ENCODE measurements at regions not wholly inside any gene's neighbourhood (a gene's known extent, or its start where the extent isn't known, plus 50 kb on each side); places are given as distances from the start of the nearest gene placed in this dataset.

DNA sequence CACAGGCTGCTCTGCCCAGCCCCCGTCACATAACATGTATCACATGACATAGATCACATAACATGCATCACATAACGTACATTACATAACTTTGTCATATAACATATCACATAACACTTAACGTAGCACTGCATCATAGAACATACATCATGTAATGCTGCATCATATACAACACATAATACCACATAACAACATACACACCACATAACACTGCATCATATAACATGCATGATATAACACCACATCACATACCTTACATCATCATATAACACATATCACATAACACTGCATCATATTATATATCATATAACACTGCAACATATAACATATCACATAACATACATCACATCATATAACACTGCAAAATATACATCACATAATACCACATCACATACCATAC lies 83.8 kb downstream of the AXIN2 start:
- Histone ChIP-seq H3K4me1 (ENCODE audit: control insufficient read depth, insufficient read depth, low read length) (no peaks in the 10 kb centered on the region), H3K9me3 (ENCODE audit: control insufficient read depth, insufficient read depth, low read depth, low read length) (0 out of 2 replicates have a peak, but pooled peaks cover 12% of the 10 kb centered on the region), H3K27ac (ENCODE audit: low read depth, low read length) (no peak overlapping the region), H3K9ac (ENCODE audit: low read length) (no peak overlapping the region), H3K36me3 (ENCODE audit: control insufficient read depth, insufficient read depth, low read length) (no peaks in the 10 kb centered on the region), H3K27me3 (ENCODE audit: control insufficient read depth, insufficient read depth, low read length) (no peaks in the 10 kb centered on the region), H3K4me3 (ENCODE audit: low read depth, low read length) (no peak overlapping the region)

DNA sequence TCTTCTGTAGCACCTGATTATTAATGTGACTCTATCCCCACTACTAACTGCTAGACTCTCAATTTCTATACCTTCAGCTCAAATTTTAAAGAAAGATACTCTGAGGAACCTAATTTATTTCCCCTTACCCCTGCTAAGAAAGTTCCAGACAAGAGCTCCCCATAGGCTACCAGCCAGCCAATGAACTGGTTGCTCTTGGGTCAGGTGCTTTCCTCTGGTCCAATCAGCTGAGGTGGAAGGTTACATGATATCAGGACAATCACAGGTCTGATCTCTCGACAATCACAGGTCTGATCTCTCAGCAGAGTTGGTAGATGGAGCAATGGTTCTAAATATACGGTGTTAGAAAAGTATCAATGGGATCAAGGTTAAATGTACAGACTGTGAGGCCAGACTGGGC lies 86.8 kb downstream of the AXIN2 start:
- H3K27ac ChIP-seq (ENCODE audit: low read depth, low read length), result no peak overlapping the region
- no peaks in the 10 kb centered on the region for H3K9me3 ChIP-seq (ENCODE audit: control insufficient read depth, insufficient read depth, low read depth, low read length)
- H3K36me3 ChIP-seq (ENCODE audit: control insufficient read depth, insufficient read depth, low read length), result no peaks in the 10 kb centered on the region
- H3K9ac ChIP-seq (ENCODE audit: low read length), result no peak overlapping the region
- H3K4me3 ChIP-seq (ENCODE audit: low read depth, low read length), result no peak overlapping the region
- H3K27me3 ChIP-seq (ENCODE audit: control insufficient read depth, insufficient read depth, low read length), result no peaks in the 10 kb centered on the region
- H3K4me1 ChIP-seq (ENCODE audit: control insufficient read depth, insufficient read depth, low read length), result no peaks in the 10 kb centered on the region

DNA sequence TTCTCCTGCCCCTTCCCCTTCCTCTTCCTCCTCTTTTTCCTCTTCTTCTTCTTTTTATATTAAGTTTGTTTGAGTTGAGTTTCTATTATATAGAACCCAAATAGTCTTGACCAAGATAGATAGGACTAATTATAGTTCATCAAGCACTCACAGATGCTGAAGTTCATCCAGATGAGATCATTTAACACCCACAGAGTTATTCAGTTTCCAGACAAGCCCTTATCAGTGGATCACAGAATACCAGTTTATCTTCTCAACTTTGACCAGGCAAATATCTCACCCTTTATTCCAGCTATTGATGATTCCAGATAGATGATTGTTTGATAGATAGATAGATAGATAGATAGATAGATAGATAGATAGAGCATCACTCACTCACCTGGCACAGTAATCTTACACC lies 87.5 kb downstream of the AXIN2 start:
- Histone ChIP-seq H3K27me3 (ENCODE audit: control insufficient read depth, insufficient read depth, low read length) (no peaks in the 10 kb centered on the region), H3K4me3 (ENCODE audit: low read depth, low read length) (no peak overlapping the region), H3K9ac (ENCODE audit: low read length) (no peak overlapping the region), H3K9me3 (ENCODE audit: control insufficient read depth, insufficient read depth, low read depth, low read length) (no peaks in the 10 kb centered on the region), H3K36me3 (ENCODE audit: control insufficient read depth, insufficient read depth, low read length) (no peaks in the 10 kb centered on the region), H3K4me1 (ENCODE audit: control insufficient read depth, insufficient read depth, low read length) (no peaks in the 10 kb centered on the region), H3K27ac (ENCODE audit: low read depth, low read length) (no peak overlapping the region)

DNA sequence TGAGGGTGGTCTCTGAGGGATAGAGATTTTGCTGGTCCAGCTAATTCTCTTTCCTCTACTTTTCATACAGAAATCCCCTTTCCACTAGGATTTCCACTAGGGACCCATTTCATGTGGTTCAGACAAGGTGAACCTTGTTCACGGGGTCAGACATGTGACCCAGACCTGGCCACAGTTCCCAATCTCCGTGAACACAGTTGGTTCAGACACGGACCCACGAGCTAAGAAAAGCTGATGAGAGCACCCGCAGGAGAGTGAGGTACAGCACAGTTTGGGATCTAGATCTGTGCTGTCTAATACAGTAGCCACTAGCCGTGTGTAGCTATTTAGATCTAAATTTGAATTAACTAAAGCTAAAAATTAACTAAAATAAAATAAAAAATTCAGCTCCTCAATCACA lies 88.1 kb downstream of the AXIN2 start:
- H3K9ac ChIP-seq (ENCODE audit: low read length), result no peak overlapping the region
- no peaks in the 10 kb centered on the region for H3K27me3 ChIP-seq (ENCODE audit: control insufficient read depth, insufficient read depth, low read length)
- no peaks in the 10 kb centered on the region for H3K36me3 ChIP-seq (ENCODE audit: control insufficient read depth, insufficient read depth, low read length)
- no peaks in the 10 kb centered on the region for H3K9me3 ChIP-seq (ENCODE audit: control insufficient read depth, insufficient read depth, low read depth, low read length)
- no peak overlapping the region for H3K4me3 ChIP-seq (ENCODE audit: low read depth, low read length)
- H3K4me1 ChIP-seq (ENCODE audit: control insufficient read depth, insufficient read depth, low read length), result no peaks in the 10 kb centered on the region
- no peak overlapping the region for H3K27ac ChIP-seq (ENCODE audit: low read depth, low read length)

DNA sequence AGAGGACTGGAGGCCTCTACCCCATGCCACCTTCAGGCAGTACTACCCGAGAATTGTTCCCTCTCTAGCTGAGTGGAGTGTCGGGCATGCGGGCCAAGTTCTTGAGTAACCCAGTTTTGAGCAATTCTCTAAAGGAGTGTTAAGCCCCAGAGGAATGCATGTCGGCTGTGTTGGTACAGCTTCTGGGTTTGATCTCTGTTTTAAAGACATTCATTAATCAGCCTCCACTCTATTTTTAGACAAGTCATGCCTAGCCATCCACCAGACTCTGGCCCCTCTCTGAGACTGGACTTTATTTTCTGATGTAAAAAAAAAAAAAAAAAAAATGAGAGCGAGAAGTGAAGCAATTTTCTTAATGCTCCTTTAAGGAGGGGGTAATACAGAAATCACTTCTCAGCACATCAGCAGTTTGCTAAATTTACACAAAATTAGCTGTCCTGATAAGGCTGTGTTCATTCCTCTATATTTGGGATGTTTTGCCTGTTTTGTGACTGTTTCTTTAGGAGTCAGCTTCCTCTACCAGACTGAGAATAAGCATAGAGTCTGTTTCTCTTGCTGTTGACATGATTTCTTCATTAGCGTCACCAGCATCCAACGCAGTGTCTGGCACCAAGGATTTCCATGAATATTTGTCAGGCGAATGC lies 88.7 kb downstream of the AXIN2 start:
- Histone ChIP-seq H3K9ac (ENCODE audit: low read length) (no peak overlapping the region), H3K27me3 (ENCODE audit: control insufficient read depth, insufficient read depth, low read length) (no peaks in the 10 kb centered on the region), H3K9me3 (ENCODE audit: control insufficient read depth, insufficient read depth, low read depth, low read length) (no peaks in the 10 kb centered on the region), H3K27ac (ENCODE audit: low read depth, low read length) (no peak overlapping the region), H3K36me3 (ENCODE audit: control insufficient read depth, insufficient read depth, low read length) (no peaks in the 10 kb centered on the region), H3K4me1 (ENCODE audit: control insufficient read depth, insufficient read depth, low read length) (no peaks in the 10 kb centered on the region), H3K4me3 (ENCODE audit: low read depth, low read length) (no peak overlapping the region)

DNA sequence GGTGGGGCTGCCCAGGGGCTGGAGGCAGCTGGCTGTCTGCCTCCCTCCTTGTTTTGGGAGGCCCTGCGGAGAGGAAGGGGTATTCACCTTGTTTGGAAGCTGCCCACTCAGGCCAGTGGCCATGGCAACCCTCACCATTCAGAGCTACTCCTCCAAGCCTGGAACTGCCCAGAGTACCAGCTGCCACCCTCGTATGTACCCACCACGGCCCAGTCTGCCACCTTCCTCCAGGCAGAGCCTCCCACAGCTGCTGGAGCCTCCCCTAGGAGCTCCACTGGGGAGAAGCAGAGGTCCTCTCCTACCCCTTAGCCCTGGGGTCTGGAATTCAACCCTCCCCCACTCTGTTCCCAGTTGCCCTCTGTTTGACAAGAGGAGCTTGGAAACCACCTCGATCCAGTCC lies 90.7 kb downstream of the AXIN2 start:
- no peaks in the 10 kb centered on the region for H3K36me3 ChIP-seq (ENCODE audit: control insufficient read depth, insufficient read depth, low read length)
- H3K4me1 ChIP-seq (ENCODE audit: control insufficient read depth, insufficient read depth, low read length), result no peaks in the 10 kb centered on the region
- no peaks in the 10 kb centered on the region for H3K9me3 ChIP-seq (ENCODE audit: control insufficient read depth, insufficient read depth, low read depth, low read length)
- no peak overlapping the region for H3K27ac ChIP-seq (ENCODE audit: low read depth, low read length)
- H3K27me3 ChIP-seq (ENCODE audit: control insufficient read depth, insufficient read depth, low read length), result no peaks in the 10 kb centered on the region
- no peak overlapping the region for H3K4me3 ChIP-seq (ENCODE audit: low read depth, low read length)
- H3K9ac ChIP-seq (ENCODE audit: low read length), result no peak overlapping the region

DNA sequence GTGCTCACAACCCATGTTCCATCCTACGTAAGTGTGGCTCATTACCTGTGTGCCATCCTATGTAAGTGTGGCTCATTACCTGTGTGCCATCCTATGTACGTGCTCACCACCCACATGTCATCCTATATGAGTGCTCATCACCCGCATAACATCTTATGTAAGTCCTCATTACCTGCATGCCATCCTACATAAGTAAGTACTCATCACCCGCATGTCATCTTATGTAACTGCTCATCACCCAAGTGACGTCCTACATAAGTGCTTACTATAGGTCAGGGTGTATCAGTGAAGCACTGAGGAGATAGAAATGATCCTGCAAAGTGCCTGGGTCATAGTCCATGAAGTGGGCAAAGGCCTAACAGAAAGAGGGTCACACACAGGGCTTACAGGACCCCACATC lies 93.1 kb downstream of the AXIN2 start:
- Histone ChIP-seq H3K36me3 (ENCODE audit: control insufficient read depth, insufficient read depth, low read length) (no peaks in the 10 kb centered on the region), H3K9ac (ENCODE audit: low read length) (no peak overlapping the region), H3K4me1 (ENCODE audit: control insufficient read depth, insufficient read depth, low read length) (peaks cover 4% of the 10 kb centered on the region), H3K4me3 (ENCODE audit: low read depth, low read length) (no peak overlapping the region), H3K9me3 (ENCODE audit: control insufficient read depth, insufficient read depth, low read depth, low read length) (no peaks in the 10 kb centered on the region), H3K27me3 (ENCODE audit: control insufficient read depth, insufficient read depth, low read length) (no peaks in the 10 kb centered on the region), H3K27ac (ENCODE audit: low read depth, low read length) (no peak overlapping the region)

DNA sequence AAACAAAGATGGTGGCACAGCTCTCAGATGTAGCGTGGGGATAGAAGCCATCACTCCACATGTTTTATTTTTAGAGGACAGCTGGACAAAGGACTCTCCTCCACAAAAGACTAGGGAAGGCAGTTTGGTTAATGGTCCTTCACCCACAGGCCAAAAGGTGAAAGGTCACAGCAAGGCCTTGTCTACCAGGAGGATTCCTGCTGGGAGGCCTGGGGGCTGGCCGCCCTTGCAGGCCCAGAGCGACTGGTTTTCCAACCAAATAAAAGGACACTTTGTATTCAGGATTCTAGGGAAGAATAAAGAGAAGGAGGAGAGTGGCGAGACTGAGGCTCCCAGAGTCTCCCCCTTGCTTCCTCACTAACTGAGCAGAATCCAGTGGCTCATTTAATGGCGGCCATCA lies 94.3 kb downstream of the AXIN2 start:
- Histone ChIP-seq H3K4me1 (ENCODE audit: control insufficient read depth, insufficient read depth, low read length) (peaks cover 6% of the 10 kb centered on the region), H3K4me3 (ENCODE audit: low read depth, low read length) (no peak overlapping the region), H3K27ac (ENCODE audit: low read depth, low read length) (no peak overlapping the region), H3K9me3 (ENCODE audit: control insufficient read depth, insufficient read depth, low read depth, low read length) (no peaks in the 10 kb centered on the region), H3K27me3 (ENCODE audit: control insufficient read depth, insufficient read depth, low read length) (no peaks in the 10 kb centered on the region), H3K9ac (ENCODE audit: low read length) (no peak overlapping the region), H3K36me3 (ENCODE audit: control insufficient read depth, insufficient read depth, low read length) (no peaks in the 10 kb centered on the region)

DNA sequence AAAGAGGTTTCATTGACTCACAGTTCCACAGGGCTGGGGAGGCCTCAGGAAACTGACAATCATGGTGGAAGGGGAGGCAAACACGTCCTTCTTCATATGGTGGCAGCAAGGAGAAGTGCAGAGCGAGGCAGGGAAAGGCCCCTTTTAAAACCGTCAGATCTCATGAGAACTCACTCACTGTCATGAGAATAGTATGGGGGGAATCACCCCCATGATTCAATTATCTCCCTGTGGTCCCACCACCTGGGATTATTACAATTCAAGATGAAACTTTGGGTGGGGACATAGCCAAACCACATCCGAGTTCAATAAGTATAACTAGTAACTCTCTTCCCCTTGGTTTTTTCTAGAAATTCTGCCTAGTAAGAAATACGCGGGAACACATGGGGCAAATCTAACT lies 94.9 kb downstream of the AXIN2 start:
- no peaks in the 10 kb centered on the region for H3K36me3 ChIP-seq (ENCODE audit: control insufficient read depth, insufficient read depth, low read length)
- peaks cover 6% of the 10 kb centered on the region for H3K4me1 ChIP-seq (ENCODE audit: control insufficient read depth, insufficient read depth, low read length)
- no peak overlapping the region for H3K4me3 ChIP-seq (ENCODE audit: low read depth, low read length)
- no peak overlapping the region for H3K9ac ChIP-seq (ENCODE audit: low read length)
- no peak overlapping the region for H3K27ac ChIP-seq (ENCODE audit: low read depth, low read length)
- no peaks in the 10 kb centered on the region for H3K9me3 ChIP-seq (ENCODE audit: control insufficient read depth, insufficient read depth, low read depth, low read length)
- no peaks in the 10 kb centered on the region for H3K27me3 ChIP-seq (ENCODE audit: control insufficient read depth, insufficient read depth, low read length)

DNA sequence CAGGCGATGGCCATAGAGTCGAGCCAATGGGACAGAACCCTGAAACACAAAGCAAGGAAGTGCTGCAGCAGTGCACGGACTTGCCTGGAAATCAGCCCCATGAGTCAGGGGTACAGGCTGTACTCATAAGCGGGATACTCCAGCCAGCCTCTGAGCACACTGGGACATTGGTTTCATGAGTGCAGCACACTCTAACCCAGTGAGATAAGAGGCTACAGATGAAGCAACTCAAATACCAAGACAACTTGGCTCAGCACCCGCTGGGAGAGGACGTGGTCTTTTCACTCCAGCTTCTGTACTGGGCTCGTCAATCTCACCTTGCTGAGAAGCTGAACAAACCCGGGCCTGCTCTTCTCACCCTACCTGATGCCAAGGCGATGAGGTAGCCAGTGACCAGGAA lies 98.2 kb downstream of the AXIN2 start:
- H3K36me3 ChIP-seq (ENCODE audit: control insufficient read depth, insufficient read depth, low read length), result no peaks in the 10 kb centered on the region
- H3K27ac ChIP-seq (ENCODE audit: low read depth, low read length), result no peak overlapping the region
- peaks cover 24% of the 10 kb centered on the region for H3K4me1 ChIP-seq (ENCODE audit: control insufficient read depth, insufficient read depth, low read length)
- H3K9ac ChIP-seq (ENCODE audit: low read length), result no peak overlapping the region
- H3K4me3 ChIP-seq (ENCODE audit: low read depth, low read length), result no peak overlapping the region
- H3K27me3 ChIP-seq (ENCODE audit: control insufficient read depth, insufficient read depth, low read length), result no peaks in the 10 kb centered on the region
- H3K9me3 ChIP-seq (ENCODE audit: control insufficient read depth, insufficient read depth, low read depth, low read length), result no peaks in the 10 kb centered on the region

DNA sequence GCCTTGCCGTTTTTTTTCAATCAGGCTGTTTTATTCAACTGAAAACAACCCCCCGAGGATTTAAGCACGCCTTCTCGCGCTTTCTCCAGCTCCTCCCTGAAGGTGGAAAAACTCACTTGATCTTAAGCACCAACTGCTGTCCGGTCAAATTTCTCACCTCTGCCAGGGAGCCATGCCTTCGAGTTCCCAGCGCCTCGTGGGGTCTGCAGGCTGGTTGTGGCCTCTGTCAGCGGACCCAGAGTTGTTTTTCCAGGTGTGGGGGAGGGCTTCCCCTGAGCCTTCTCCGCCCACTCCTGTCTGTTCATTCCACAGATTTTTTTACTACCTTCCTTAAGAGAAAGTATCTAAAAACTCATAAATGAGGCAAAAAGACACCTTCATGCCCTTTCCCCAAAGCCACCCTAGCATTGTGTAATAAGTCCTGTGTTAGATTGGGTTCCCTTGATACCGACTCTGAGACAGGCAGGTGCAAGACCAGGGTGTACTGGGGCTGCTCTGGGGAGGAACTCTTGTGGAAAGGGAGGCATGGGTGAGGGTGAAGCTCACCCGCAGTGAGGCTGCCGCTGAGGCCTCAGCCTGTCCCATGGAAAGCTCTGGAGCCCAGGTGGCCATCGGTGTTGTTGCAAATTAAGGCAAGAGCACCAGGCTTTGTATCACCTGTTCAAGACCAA lies 101.6 kb downstream of the AXIN2 start:
- H3K36me3 ChIP-seq (ENCODE audit: control insufficient read depth, insufficient read depth, low read length), result no peaks in the 10 kb centered on the region
- no peaks in the 10 kb centered on the region for H3K9me3 ChIP-seq (ENCODE audit: control insufficient read depth, insufficient read depth, low read depth, low read length)
- no peak overlapping the region for H3K27ac ChIP-seq (ENCODE audit: low read depth, low read length)
- peaks cover 37% of the 10 kb centered on the region for H3K4me1 ChIP-seq (ENCODE audit: control insufficient read depth, insufficient read depth, low read length)
- H3K4me3 ChIP-seq (ENCODE audit: low read depth, low read length), result no peak overlapping the region
- no peak overlapping the region for H3K9ac ChIP-seq (ENCODE audit: low read length)
- no peaks in the 10 kb centered on the region for H3K27me3 ChIP-seq (ENCODE audit: control insufficient read depth, insufficient read depth, low read length)
